ENCODE measurements at regions not wholly inside any gene's neighbourhood (a gene's known extent, or its start where the extent isn't known, plus 50 kb on each side); places are given as distances from the start of the nearest gene placed in this dataset.

- H3K27ac Mint-ChIP-seq = no peak overlapping the region
These were observed 435.4 kb downstream of the PTPRU start for GRCh38 chr1:29671446-29672356.

GRCh38 chr1:29670752-29671151 is 434.4 kb downstream of the PTPRU start:
- no peak for DNase-seq
- no peaks in the 10 kb centered on the region for H3K36me3 Mint-ChIP-seq (ENCODE audit: insufficient read depth)
- H3K27me3 Mint-ChIP-seq = peaks cover 14 to 67% of the 10 kb centered on the region in 2 donors

More at GRCh38 chr1:29671446-29672356, 435.4 kb downstream of the PTPRU start:
- Mint-ChIP-seq H3K4me3 (no peak overlapping the region), H3K27me3 (peaks cover 7 to 68% of the 10 kb centered on the region in 2 donors), H3K36me3 (ENCODE audit: insufficient read depth) (no peaks in the 10 kb centered on the region), H3K9me3 (no peaks in the 10 kb centered on the region), H3K4me1 (ENCODE audit: low read depth in 2 of 2) (no peaks in the 10 kb centered on the region)
- DNase-seq = no peak
- ATAC-seq (replicated peaks) = no peak

GRCh38 chr1:29669912-29670311 is 433.6 kb downstream of the PTPRU start:
- ATAC-seq (replicated peaks) = no peak
- DNase-seq = no peak
- Mint-ChIP-seq H3K27me3 (peaks cover 23 to 70% of the 10 kb centered on the region in 2 donors), H3K27ac (no peak overlapping the region), H3K9me3 (no peaks in the 10 kb centered on the region), H3K4me3 (no peak overlapping the region), H3K4me1 (ENCODE audit: low read depth in 2 of 2) (no peaks in the 10 kb centered on the region), H3K36me3 (ENCODE audit: insufficient read depth) (no peaks in the 10 kb centered on the region)

More at GRCh38 chr1:29670752-29671151, 434.4 kb downstream of the PTPRU start:
- no peak for ATAC-seq (replicated peaks)
- H3K4me1 Mint-ChIP-seq (ENCODE audit: low read depth in 2 of 2) = no peaks in the 10 kb centered on the region
- no peaks in the 10 kb centered on the region for H3K9me3 Mint-ChIP-seq
- no peak overlapping the region for H3K27ac Mint-ChIP-seq
- H3K4me3 Mint-ChIP-seq = no peak overlapping the region

- Mint-ChIP-seq H3K4me3 (no peak overlapping the region), H3K27me3 (peaks cover 29 to 71% of the 10 kb centered on the region in 2 donors), H3K36me3 (ENCODE audit: insufficient read depth) (no peaks in the 10 kb centered on the region), H3K4me1 (ENCODE audit: low read depth in 2 of 2) (no peaks in the 10 kb centered on the region), H3K27ac (no peak overlapping the region), H3K9me3 (no peaks in the 10 kb centered on the region)
- no peak for ATAC-seq (replicated peaks)
- no peak for DNase-seq
These were observed 433.0 kb downstream of the PTPRU start for GRCh38 chr1:29669158-29669871.

GRCh38 chr1:29668551-29669157 is 432.3 kb downstream of the PTPRU start:
- no peak overlapping the region for H3K27ac Mint-ChIP-seq
- no peak overlapping the region for H3K4me3 Mint-ChIP-seq

GRCh38 chr1:29667951-29668350 is 431.6 kb downstream of the PTPRU start:
- ATAC-seq (replicated peaks) (no peak), DNase-seq (no peak)
- Mint-ChIP-seq H3K27ac (no peak overlapping the region), H3K4me1 (ENCODE audit: low read depth in 2 of 2) (no peaks in the 10 kb centered on the region), H3K9me3 (no peaks in the 10 kb centered on the region), H3K27me3 (peaks cover 31 to 70% of the 10 kb centered on the region in 2 donors), H3K4me3 (no peak overlapping the region), H3K36me3 (ENCODE audit: insufficient read depth) (peaks cover 3% of the 10 kb centered on the region)

More at GRCh38 chr1:29668551-29669157, 432.3 kb downstream of the PTPRU start:
- DNase-seq (no peak), ATAC-seq (replicated peaks) (no peak)
- no peaks in the 10 kb centered on the region for H3K4me1 Mint-ChIP-seq (ENCODE audit: low read depth in 2 of 2)
- H3K36me3 Mint-ChIP-seq (ENCODE audit: insufficient read depth) = no peaks in the 10 kb centered on the region
- no peaks in the 10 kb centered on the region for H3K9me3 Mint-ChIP-seq
- peaks cover 31 to 71% of the 10 kb centered on the region in 2 donors for H3K27me3 Mint-ChIP-seq

- ATAC-seq (replicated peaks) = no peak
- Mint-ChIP-seq H3K9me3 (peaks cover 4 to 8% of the 10 kb centered on the region in 2 donors), H3K4me3 (no peak overlapping the region), H3K36me3 (ENCODE audit: insufficient read depth) (peaks cover 3% of the 10 kb centered on the region), H3K27ac (no peak overlapping the region), H3K4me1 (ENCODE audit: low read depth in 2 of 2) (no peaks in the 10 kb centered on the region), H3K27me3 (peaks cover 45 to 75% of the 10 kb centered on the region in 2 donors)
- no peak for DNase-seq
These were observed 428.4 kb downstream of the PTPRU start for GRCh38 chr1:29664711-29665110.

GRCh38 chr1:29658688-29659087 is 422.4 kb downstream of the PTPRU start:
- Mint-ChIP-seq H3K36me3 (ENCODE audit: insufficient read depth) (peaks cover 3% of the 10 kb centered on the region), H3K9me3 (peaks cover 4 to 8% of the 10 kb centered on the region in 2 donors), H3K4me1 (ENCODE audit: low read depth in 2 of 2) (no peaks in the 10 kb centered on the region), H3K4me3 (no peak overlapping the region), H3K27ac (no peak overlapping the region), H3K27me3 (peaks cover 33 to 69% of the 10 kb centered on the region in 2 donors)
- no peak for DNase-seq
- ATAC-seq (replicated peaks) = no peak

- Mint-ChIP-seq H3K9me3 (peaks cover 4 to 8% of the 10 kb centered on the region in 2 donors), H3K36me3 (ENCODE audit: insufficient read depth) (no peaks in the 10 kb centered on the region), H3K27ac (no peak overlapping the region), H3K4me1 (ENCODE audit: low read depth in 2 of 2) (no peaks in the 10 kb centered on the region), H3K27me3 (peaks cover 37 to 71% of the 10 kb centered on the region in 2 donors), H3K4me3 (no peak overlapping the region)
- DNase-seq (no peak), ATAC-seq (replicated peaks) (no peak)
These were observed 421.5 kb downstream of the PTPRU start for GRCh38 chr1:29657816-29658215.

GRCh38 chr1:29655945-29656850 is 419.9 kb downstream of the PTPRU start:
- ATAC-seq (replicated peaks) = no peak
- no peak overlapping the region for H3K27ac Mint-ChIP-seq
- H3K27me3 Mint-ChIP-seq = peaks cover 29 to 71% of the 10 kb centered on the region in 2 donors
- H3K9me3 Mint-ChIP-seq = no peaks in the 10 kb centered on the region
- no peak overlapping the region for H3K4me3 Mint-ChIP-seq
- no peaks in the 10 kb centered on the region for H3K4me1 Mint-ChIP-seq (ENCODE audit: low read depth in 2 of 2)
- no peak for DNase-seq
- H3K36me3 Mint-ChIP-seq (ENCODE audit: insufficient read depth) = no peaks in the 10 kb centered on the region

GRCh38 chr1:29655145-29655544 is 418.8 kb downstream of the PTPRU start:
- DNase-seq (no peak), ATAC-seq (replicated peaks) (no peak)
- Mint-ChIP-seq H3K4me3 (no peak overlapping the region), H3K27me3 (peaks cover 31 to 74% of the 10 kb centered on the region in 2 donors), H3K36me3 (ENCODE audit: insufficient read depth) (no peaks in the 10 kb centered on the region), H3K4me1 (ENCODE audit: low read depth in 2 of 2) (no peaks in the 10 kb centered on the region), H3K27ac (no peak overlapping the region), H3K9me3 (no peaks in the 10 kb centered on the region)

GRCh38 chr1:29653886-29654450 is 417.6 kb downstream of the PTPRU start:
- H3K27me3 Mint-ChIP-seq = peaks cover 38 to 85% of the 10 kb centered on the region in 2 donors
- ATAC-seq (replicated peaks) = no peak

More at GRCh38 chr1:29653886-29654450, 417.6 kb downstream of the PTPRU start:
- Mint-ChIP-seq H3K27ac (no peak overlapping the region), H3K36me3 (ENCODE audit: insufficient read depth) (no peaks in the 10 kb centered on the region), H3K4me3 (no peak overlapping the region), H3K4me1 (ENCODE audit: low read depth in 2 of 2) (no peaks in the 10 kb centered on the region), H3K9me3 (no peaks in the 10 kb centered on the region)
- DNase-seq = no peak
